Spleen (tissue), 11 donors: ENCODE measurements at regions not wholly inside any gene's neighbourhood (a gene's known extent, or its start where the extent isn't known, plus 50 kb on each side); places are given as distances from the start of the nearest gene placed in this dataset.

ENCODE experiments used
- DNase-seq: peaks from one replicate; pipeline ENCODE4 v3.0.0-alpha.2; 2020
- H3K27ac ChIP-seq, 8 donors: fragments of 200-600 bp; sonication (generic) in 7 of 8; 1 replicate in 4 of 8; 2 replicates in 4 of 8; pipeline versions ENCODE4 v1.5.0 to v1.8.0; 2016 to 2021; ENCODE audit warnings: inconsistent platforms in 4 of 8, mild to moderate bottlenecking in 4 of 8, moderate library complexity in 1 of 8
- H3K27me3 ChIP-seq, 7 donors: fragments of 200-600 bp; sonication (generic) in 6 of 7; replicated peaks in 1 of 7; 1 replicate in 4 of 7; 2 replicates in 3 of 7; pipeline versions ENCODE4 v1.5.0 to v1.8.0; 2016 to 2021; ENCODE audit warnings: inconsistent platforms in 3 of 7, mild to moderate bottlenecking in 1 of 7
- H3K36me3 ChIP-seq, 6 donors: fragments of 200-600 bp; sonication (generic) in 5 of 6; 1 replicate in 4 of 6; 2 replicates in 2 of 6; pipeline versions ENCODE4 v1.5.0 to v1.8.0; 2016 to 2021; ENCODE audit warnings: inconsistent platforms in 2 of 6
- H3K4me1 ChIP-seq, 6 donors: fragments of 200-600 bp; sonication (generic) in 5 of 6; 1 replicate in 3 of 6; 2 replicates in 3 of 6; pipeline versions ENCODE4 v1.5.0 to v1.8.0; 2016 to 2021; ENCODE audit warnings: inconsistent platforms in 3 of 6
- H3K4me3 ChIP-seq, 8 donors: fragments of 200-600 bp; sonication (generic) in 7 of 8; 1 replicate in 4 of 8; 2 replicates in 4 of 8; pipeline versions ENCODE4 v1.5.0 to v1.8.0; 2016 to 2021; ENCODE audit warnings: inconsistent platforms in 4 of 8, mild to moderate bottlenecking in 4 of 8, moderate library complexity in 2 of 8
- H3K9me3 ChIP-seq, 8 donors: fragments of 200-600 bp; sonication (generic) in 7 of 8; 1 replicate in 4 of 8; 2 replicates in 4 of 8; pipeline versions ENCODE4 v1.5.0 to v1.8.0; 2016 to 2021; ENCODE audit warnings: inconsistent platforms in 4 of 8
- POLR2A ChIP-seq, 3 donors: fragments of 450-650 bp; IDR thresholded peaks; one replicate each; pipeline ENCODE4 v1.5.1; 2017; ENCODE audit warnings: antibody characterized with exemption in 3 of 3, mild to moderate bottlenecking in 1 of 3
- POLR2AphosphoS5 ChIP-seq, 3 donors: sonication (generic); formaldehyde crosslinking; IDR thresholded peaks; one replicate each; pipeline ENCODE4 v1.5.1; 2017; ENCODE audit warnings: antibody characterized with exemption in 3 of 3
- WGBS, 5 donors: extraction: QIAGEN DNeasy Blood & Tissue Kit in 3 of 5; methylation state at CpG; one replicate each; pipeline versions ENCODE4 v1.1.5 to v1.1.7; 2013 to 2018; 5-methylcytosine and 5-hydroxymethylcytosine counted together
- intact Hi-C: fragments of 100-400 bp; cut with DNase I; formaldehyde crosslinking; loops from one replicate; pipeline ENCODE4 v1.15.0; 2023; ENCODE audit warnings: low total_unique reads
- TF ChIP-seq, protein P1 (sequence below), 11 experiments: fragments of 200-600 bp in 7 of 11; fragments of 450-650 bp in 4 of 11; sonication (generic) in 4 of 11; IDR thresholded peaks in 8 of 11; conservative IDR thresholded peaks in 3 of 11; 1 replicate in 7 of 11; 2 replicates in 4 of 11; pipeline versions ENCODE4 v1.4.0 to v1.8.0; 2016 to 2021; ENCODE audit warnings: antibody characterized with exemption in 11 of 11, inconsistent platforms in 4 of 11, mild to moderate bottlenecking in 1 of 11
- donor health status: healthy with polysubstance abuse.
- donor health status: DM: no; HTN: no; CAD: no; lungs with moderate emphysema.
- donor health status: DM: no; HTN: no; CAD: no.
- donor health status: Bipolar disorder and iron deficiency.
- donor health status: healthy.
- donor health status: DM: no; HTN: no; CAD: no.
- donor health status: DM: yes; HTN: yes; CAD: no.

DNA sequence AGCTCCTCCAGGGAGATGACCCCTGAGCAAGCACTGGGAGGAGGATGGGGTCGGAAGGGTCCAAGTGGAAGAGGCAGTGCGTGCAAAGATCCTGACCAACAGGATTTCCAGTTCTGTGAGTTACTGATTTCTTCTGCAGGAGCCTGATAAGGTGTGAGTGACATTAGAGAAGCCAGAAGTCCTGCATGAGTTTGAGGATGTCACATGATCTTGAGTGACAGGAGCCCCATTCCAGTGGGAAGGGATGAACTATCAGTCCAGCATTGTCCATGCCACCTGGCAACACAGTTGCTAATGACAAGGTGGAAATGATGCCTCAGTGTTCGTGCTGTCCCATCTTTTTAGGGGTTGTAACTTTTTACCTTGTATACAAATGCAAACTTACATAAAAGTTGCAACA lies 285.1 kb upstream of the HDAC4 start:
- no peak overlapping the region for H3K4me3 ChIP-seq
- intact Hi-C loops: no loop called here
- no peak overlapping the region for H3K27ac ChIP-seq
- peaks cover 0 to 41% (median 0%) of the 10 kb centered on the region in 7 donors for H3K27me3 ChIP-seq
- H3K9me3 ChIP-seq: peaks cover 0 to 12% (median 3%) of the 10 kb centered on the region in 8 donors
- 34 to 50% (median 41%) methylated on average over 3 of the region's 3 CpGs for WGBS, 5 donors
- no peak for DNase-seq
- TF ChIP-seq POLR2A (IDR thresholded peaks at IDR 0.05): no peak
- TF ChIP-seq, protein P1, sequence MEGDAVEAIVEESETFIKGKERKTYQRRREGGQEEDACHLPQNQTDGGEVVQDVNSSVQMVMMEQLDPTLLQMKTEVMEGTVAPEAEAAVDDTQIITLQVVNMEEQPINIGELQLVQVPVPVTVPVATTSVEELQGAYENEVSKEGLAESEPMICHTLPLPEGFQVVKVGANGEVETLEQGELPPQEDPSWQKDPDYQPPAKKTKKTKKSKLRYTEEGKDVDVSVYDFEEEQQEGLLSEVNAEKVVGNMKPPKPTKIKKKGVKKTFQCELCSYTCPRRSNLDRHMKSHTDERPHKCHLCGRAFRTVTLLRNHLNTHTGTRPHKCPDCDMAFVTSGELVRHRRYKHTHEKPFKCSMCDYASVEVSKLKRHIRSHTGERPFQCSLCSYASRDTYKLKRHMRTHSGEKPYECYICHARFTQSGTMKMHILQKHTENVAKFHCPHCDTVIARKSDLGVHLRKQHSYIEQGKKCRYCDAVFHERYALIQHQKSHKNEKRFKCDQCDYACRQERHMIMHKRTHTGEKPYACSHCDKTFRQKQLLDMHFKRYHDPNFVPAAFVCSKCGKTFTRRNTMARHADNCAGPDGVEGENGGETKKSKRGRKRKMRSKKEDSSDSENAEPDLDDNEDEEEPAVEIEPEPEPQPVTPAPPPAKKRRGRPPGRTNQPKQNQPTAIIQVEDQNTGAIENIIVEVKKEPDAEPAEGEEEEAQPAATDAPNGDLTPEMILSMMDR (IDR thresholded peaks at IDR 0.05 in 8 of 11, conservative IDR thresholded peaks at IDR 0.05 in 3 of 11): no peak
- no peak for TF ChIP-seq POLR2AphosphoS5 (IDR thresholded peaks at IDR 0.05)
- H3K36me3 ChIP-seq: no peaks in the 10 kb centered on the region
- no peaks in the 10 kb centered on the region for H3K4me1 ChIP-seq

DNA sequence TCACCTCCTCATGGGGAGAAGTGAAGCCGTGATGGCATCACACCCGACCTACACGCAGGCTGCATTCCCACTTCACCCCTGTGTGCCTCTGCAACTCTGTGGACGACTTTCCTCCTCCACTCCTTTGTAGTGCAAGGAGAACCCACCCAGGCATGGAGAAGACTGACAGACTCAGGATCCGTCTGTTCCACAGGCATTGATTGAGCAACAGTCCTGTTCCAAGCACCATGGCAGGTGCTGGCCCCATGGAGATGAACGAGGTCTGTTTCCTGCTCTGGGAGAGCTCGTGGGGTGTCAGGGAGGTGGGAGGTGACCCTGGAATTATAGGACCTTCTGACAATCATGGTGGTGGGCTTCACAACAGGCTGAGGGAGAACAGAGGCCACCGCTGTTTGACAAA lies 284.7 kb upstream of the HDAC4 start:
- no peaks in the 10 kb centered on the region for H3K36me3 ChIP-seq
- H3K4me3 ChIP-seq: no peak overlapping the region
- peak; percentile 43 for DNase-seq
- intact Hi-C loops: no loop called here
- no peak for TF ChIP-seq POLR2A (IDR thresholded peaks at IDR 0.05)
- TF ChIP-seq POLR2AphosphoS5 (IDR thresholded peaks at IDR 0.05): no peak
- TF ChIP-seq, protein P1 (IDR thresholded peaks at IDR 0.05 in 8 of 11, conservative IDR thresholded peaks at IDR 0.05 in 3 of 11): no peak
- H3K9me3 ChIP-seq: peaks cover 0 to 12% (median 3%) of the 10 kb centered on the region in 8 donors
- H3K4me1 ChIP-seq: no peaks in the 10 kb centered on the region
- H3K27ac ChIP-seq: no peak overlapping the region
- 55 to 78% (median 68%) methylated on average over 5 to 8 of the region's 8 CpGs for WGBS, 5 donors
- peaks cover 0 to 41% (median 0%) of the 10 kb centered on the region in 7 donors for H3K27me3 ChIP-seq

DNA sequence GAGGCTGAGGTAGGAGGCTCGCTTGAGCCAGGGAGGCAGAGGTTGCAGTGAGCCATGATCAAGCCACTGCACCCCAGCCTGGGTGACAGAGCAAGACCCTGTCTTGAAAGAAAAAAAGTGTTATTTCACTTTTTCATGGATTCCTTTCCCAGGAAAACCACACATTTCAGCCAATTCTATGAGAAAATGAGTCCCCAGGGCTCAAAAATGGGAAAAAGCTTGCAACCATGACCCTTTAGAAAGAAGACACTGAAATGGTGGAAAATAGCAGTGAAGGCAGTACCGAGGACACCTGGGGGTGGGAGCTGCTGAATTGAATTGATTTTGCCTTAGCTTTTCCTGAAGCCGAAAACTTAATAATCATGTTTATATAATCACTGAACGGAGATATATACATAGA lies 284.2 kb upstream of the HDAC4 start:
- H3K27me3 ChIP-seq: peaks cover 0 to 41% (median 0%) of the 10 kb centered on the region in 7 donors
- DNase-seq: no peak
- H3K4me1 ChIP-seq: no peaks in the 10 kb centered on the region
- intact Hi-C loops: no loop called here
- H3K27ac ChIP-seq: no peak overlapping the region
- TF ChIP-seq POLR2A (IDR thresholded peaks at IDR 0.05): no peak
- TF ChIP-seq, protein P1 (IDR thresholded peaks at IDR 0.05 in 8 of 11, conservative IDR thresholded peaks at IDR 0.05 in 3 of 11): no peak
- TF ChIP-seq POLR2AphosphoS5 (IDR thresholded peaks at IDR 0.05): no peak
- H3K4me3 ChIP-seq: no peak overlapping the region
- peaks cover 0 to 12% (median 3%) of the 10 kb centered on the region in 8 donors for H3K9me3 ChIP-seq
- H3K36me3 ChIP-seq: no peaks in the 10 kb centered on the region
- 87 to 95% (median 90%) methylated on average over 4 of the region's 4 CpGs for WGBS, 5 donors

DNA sequence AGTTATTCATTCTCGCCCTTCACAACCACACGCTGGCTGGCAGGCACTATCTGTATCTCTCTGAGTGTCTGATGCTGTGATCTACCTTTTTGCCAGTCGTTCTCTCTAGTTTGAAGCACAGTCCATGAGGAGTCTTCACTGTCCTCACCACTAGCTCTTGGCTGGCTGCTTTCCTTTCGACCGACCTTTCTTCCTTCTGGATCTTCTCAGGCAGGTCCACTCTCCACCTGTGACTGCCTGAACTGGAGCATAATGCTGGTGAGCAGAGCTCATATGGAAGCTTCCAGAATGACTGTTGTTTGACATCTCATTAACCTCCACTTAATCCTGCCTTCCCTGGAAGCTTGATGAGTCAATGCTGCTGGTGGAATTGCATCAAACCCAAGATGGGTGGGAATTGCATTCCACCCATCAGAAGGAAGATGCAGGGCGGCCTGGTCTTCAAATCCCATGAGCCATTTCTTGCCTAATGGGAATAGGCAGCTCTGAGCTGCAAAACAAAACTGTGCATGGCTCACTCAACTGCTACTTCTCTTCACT lies 283.5 kb upstream of the HDAC4 start:
- H3K4me3 ChIP-seq: no peak overlapping the region
- H3K27ac ChIP-seq: no peak overlapping the region
- WGBS, 5 donors: 87 to 94% (median 91%) methylated on average over 6 of the region's 6 CpGs
- H3K27me3 ChIP-seq: peaks cover 0 to 41% (median 0%) of the 10 kb centered on the region in 7 donors
- no peaks in the 10 kb centered on the region for H3K36me3 ChIP-seq
- TF ChIP-seq, protein P1 (IDR thresholded peaks at IDR 0.05 in 8 of 11, conservative IDR thresholded peaks at IDR 0.05 in 3 of 11): no peak
- TF ChIP-seq POLR2A (IDR thresholded peaks at IDR 0.05) (no peak), POLR2AphosphoS5 (IDR thresholded peaks at IDR 0.05) (no peak)
- DNase-seq: no peak
- no peaks in the 10 kb centered on the region for H3K4me1 ChIP-seq
- peaks cover 0 to 12% (median 3%) of the 10 kb centered on the region in 8 donors for H3K9me3 ChIP-seq
- intact Hi-C loops: no loop called here
